ENCODE measurements at regions not wholly inside any gene's neighbourhood (a gene's known extent, or its start where the extent isn't known, plus 50 kb on each side); places are given as distances from the start of the nearest gene placed in this dataset.

DNA sequence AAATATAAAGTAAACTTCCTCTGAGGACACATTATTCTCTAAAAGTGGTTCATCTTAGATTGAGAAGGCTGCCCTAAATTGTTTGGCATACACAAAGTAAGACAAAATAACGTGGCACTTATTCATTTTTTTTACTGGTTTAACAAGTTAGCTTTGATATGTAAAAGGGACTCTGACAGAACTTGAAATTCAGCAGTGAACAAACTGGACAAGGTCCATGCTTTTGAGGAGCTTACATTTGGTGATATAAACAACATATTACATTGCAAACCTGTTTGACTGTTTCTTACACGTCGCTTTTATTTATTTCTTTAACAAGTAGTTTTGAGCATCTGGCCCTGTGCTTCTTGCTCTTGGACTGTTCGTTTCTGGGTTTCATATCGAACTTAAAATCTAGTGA is 253.1 kb upstream of the POM121L12 start:
- Histone ChIP-seq H3K9me3 (no peaks in the 10 kb centered on the region), H3K4me3 (no peak overlapping the region), H3K4me1 (no peaks in the 10 kb centered on the region), H3K27me3 (no peaks in the 10 kb centered on the region), H3K36me3 (no peaks in the 10 kb centered on the region), H3K27ac (no peak overlapping the region)
- TF ChIP-seq, protein P1, sequence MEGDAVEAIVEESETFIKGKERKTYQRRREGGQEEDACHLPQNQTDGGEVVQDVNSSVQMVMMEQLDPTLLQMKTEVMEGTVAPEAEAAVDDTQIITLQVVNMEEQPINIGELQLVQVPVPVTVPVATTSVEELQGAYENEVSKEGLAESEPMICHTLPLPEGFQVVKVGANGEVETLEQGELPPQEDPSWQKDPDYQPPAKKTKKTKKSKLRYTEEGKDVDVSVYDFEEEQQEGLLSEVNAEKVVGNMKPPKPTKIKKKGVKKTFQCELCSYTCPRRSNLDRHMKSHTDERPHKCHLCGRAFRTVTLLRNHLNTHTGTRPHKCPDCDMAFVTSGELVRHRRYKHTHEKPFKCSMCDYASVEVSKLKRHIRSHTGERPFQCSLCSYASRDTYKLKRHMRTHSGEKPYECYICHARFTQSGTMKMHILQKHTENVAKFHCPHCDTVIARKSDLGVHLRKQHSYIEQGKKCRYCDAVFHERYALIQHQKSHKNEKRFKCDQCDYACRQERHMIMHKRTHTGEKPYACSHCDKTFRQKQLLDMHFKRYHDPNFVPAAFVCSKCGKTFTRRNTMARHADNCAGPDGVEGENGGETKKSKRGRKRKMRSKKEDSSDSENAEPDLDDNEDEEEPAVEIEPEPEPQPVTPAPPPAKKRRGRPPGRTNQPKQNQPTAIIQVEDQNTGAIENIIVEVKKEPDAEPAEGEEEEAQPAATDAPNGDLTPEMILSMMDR (IDR thresholded peaks at IDR 0.05), result no peak
- DNase-seq, result no peak
- intact Hi-C loops (cut with DNase I; ENCODE audit: low total_unique reads), result no loop called here

DNA sequence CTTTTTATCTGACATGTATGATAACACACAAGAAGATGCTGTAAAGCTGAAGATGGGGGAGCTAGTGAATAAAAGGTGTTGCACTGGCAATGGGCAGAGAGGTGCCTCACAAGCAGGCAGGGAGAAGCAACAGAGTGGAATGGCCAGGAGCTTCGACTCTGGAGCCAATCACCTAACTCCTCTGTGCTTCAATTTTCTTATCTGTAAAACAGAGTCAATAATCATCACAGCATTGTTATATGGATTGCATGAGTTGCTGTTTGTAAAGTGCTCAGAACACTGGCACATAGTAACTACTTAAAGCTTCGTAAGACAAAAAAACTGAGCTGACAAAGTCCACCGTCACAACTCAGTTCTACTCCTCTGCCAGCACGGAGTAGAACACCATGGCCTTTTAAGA is 254.2 kb upstream of the POM121L12 start:
- Histone ChIP-seq H3K36me3 (no peaks in the 10 kb centered on the region), H3K27me3 (no peaks in the 10 kb centered on the region), H3K4me3 (no peak overlapping the region), H3K4me1 (no peaks in the 10 kb centered on the region), H3K27ac (no peak overlapping the region), H3K9me3 (no peaks in the 10 kb centered on the region)
- no peak for DNase-seq
- TF ChIP-seq, protein P1 (IDR thresholded peaks at IDR 0.05), result no peak
- intact Hi-C loops (cut with DNase I; ENCODE audit: low total_unique reads), result no loop called here

DNA sequence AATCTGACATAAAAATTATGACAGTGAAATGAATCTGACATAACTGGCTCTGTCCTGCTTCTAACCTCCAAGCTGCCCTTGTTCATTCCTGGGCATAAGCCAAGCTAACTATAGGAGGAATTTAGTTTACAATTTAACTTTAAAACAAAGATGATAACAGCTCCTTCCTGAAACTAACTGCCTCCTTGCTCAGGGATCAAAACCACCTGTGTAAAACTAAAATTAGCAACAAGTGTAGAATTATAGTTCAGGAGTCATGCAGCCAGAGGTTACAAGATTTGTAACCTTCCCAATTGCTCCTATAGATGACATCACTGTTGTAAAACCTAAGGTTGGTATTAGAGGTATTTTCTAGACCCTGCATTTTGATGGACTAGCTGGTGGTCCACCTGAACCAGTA is 256.4 kb upstream of the POM121L12 start:
- no peak overlapping the region for H3K4me3 ChIP-seq
- H3K9me3 ChIP-seq, result no peaks in the 10 kb centered on the region
- no peaks in the 10 kb centered on the region for H3K27me3 ChIP-seq
- no peak for DNase-seq
- intact Hi-C loops (cut with DNase I; ENCODE audit: low total_unique reads), result no loop called here
- H3K27ac ChIP-seq, result no peak overlapping the region
- no peaks in the 10 kb centered on the region for H3K36me3 ChIP-seq
- TF ChIP-seq, protein P1 (IDR thresholded peaks at IDR 0.05), result no peak
- H3K4me1 ChIP-seq, result no peaks in the 10 kb centered on the region

DNA sequence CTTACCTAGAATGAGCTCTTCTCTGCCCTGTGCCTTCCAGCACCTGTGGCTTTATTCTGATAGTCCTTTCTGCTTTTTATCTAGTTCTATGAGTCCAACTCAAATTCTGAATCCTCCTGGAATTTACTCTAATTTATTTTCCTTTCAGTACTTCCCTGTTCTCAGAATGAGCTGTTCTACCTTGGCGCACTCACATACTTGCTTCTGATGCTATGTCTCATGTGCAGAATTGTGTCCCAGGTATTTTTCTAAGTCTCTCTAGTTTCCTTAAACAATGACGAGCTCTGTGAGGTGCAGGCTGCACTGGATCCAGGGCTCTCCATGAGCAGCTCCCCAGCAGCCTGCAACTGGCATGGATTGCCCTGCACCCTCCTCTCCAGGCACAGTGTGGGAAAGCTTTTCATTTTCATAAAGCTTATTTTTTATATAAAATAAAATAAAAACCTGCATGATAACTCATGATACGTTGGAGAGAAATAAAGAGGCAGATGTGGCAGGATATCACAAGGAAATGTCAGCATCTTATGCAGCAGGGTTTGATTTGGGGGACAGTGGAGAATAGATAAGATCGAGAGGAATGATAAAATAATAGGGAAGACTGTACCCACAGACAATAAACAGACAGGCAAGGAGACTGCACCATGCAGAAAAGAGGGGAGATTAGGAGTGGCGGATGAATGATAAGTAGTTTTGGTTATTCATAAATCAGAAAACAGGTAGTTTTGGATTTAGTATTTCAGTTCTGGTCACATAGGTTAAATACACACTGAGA is 258.2 kb upstream of the POM121L12 start:
- TF ChIP-seq, protein P1 (IDR thresholded peaks at IDR 0.05), result no peak
- DNase-seq, result no peak
- intact Hi-C loops (cut with DNase I; ENCODE audit: low total_unique reads), result no loop called here
- H3K27ac ChIP-seq, result no peak overlapping the region
- no peaks in the 10 kb centered on the region for H3K36me3 ChIP-seq
- H3K4me1 ChIP-seq, result no peaks in the 10 kb centered on the region
- no peaks in the 10 kb centered on the region for H3K27me3 ChIP-seq
- no peak overlapping the region for H3K4me3 ChIP-seq
- H3K9me3 ChIP-seq, result no peaks in the 10 kb centered on the region

DNA sequence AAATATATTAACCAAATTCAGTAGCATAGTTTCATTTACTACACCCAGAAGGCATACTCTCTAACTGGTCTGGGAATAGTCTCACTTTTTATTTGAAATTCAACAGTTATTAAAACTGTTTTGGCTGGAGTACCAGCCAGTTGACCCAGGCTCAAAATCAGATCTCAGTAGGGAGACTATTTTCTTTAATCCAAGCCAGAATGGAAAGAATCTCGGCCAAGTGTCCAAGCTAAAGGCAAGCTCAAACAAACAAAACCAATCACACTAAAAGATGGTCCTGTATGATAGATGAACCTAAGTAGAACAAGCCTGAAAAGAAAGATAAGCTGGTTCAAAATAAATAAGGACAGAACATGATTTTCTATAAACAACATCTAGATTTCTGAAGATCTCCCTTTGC is 259.6 kb upstream of the POM121L12 start:
- Histone ChIP-seq H3K4me1 (no peaks in the 10 kb centered on the region), H3K27me3 (no peaks in the 10 kb centered on the region), H3K27ac (no peak overlapping the region), H3K36me3 (no peaks in the 10 kb centered on the region), H3K4me3 (no peak overlapping the region), H3K9me3 (no peaks in the 10 kb centered on the region)
- TF ChIP-seq, protein P1 (IDR thresholded peaks at IDR 0.05), result no peak
- intact Hi-C loops (cut with DNase I; ENCODE audit: low total_unique reads), result no loop called here
- no peak for DNase-seq

Data from tibial artery (tissue), 4 donors.